Mammary epithelial cell (primary cell): ENCODE measurements at regions not wholly inside any gene's neighbourhood (a gene's known extent, or its start where the extent isn't known, plus 50 kb on each side); places are given as distances from the start of the nearest gene placed in this dataset.

ENCODE experiments used
- CTCF ChIP-seq, 2 donors: IDR thresholded peaks in 1 of 2; conservative IDR thresholded peaks in 1 of 2; 2 replicates each; pipeline ENCODE4 v1.5.1; 2011 to 2012; ENCODE audit warnings: inconsistent platforms in 2 of 2, low read length in 2 of 2, mild to moderate bottlenecking in 2 of 2, control low read depth in 1 of 2, low read depth in 1 of 2; ENCODE audit not compliant: insufficient read depth in 1 of 2; ENCODE audit errors: extremely low read depth in 1 of 2
- EZH2 ChIP-seq: IDR thresholded peaks from 2 replicates; pipeline ENCODE4 v1.6.1; 2012; ENCODE audit warnings: low read length, inconsistent platforms, borderline replicate concordance

DNA sequence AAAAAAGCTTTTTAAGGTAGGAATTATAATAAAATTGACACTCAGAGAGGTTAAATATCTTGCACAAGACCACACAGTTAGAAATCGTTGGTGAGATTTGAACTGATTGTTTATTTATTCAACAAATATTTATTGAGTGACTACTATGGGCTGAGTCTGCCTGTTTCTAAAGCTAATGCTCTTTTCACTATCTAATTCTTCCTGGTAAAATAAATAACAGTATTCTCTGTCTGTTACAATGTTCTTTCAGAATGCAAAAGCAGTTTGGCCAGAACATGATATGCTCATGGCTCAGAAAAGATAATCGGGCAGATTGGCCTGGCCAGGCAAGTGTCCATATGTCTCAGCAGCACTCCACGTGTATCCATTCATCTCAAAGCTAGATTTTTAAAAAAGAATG is 82.0 kb downstream of the BTG1 start:
- TF ChIP-seq EZH2 (no peak), CTCF (conservative IDR thresholded peaks at IDR 0.05 in 1 of 2, IDR thresholded peaks at IDR 0.05 in 1 of 2; ENCODE audit: extremely low read depth in 1 of 2, insufficient read depth in 1 of 2, low read depth in 1 of 2, low read length in 2 of 2) (no peak)
